Mucosa of descending colon (tissue), 3 donors: ENCODE measurements at regions not wholly inside any gene's neighbourhood (a gene's known extent, or its start where the extent isn't known, plus 50 kb on each side); places are given as distances from the start of the nearest gene placed in this dataset.

Experiments used
- ATAC-seq: fragments of 200-7000 bp; cut with Tn5 transposase; one replicate; pipeline ENCODE4 v1.9.1; 2020; ENCODE audit warnings: mild to moderate bottlenecking, moderate library complexity
- DNase-seq, 3 donors: peaks; one replicate each; pipeline ENCODE4 v3.0.0-alpha.2; 2020
- H3K36me3 ChIP-seq: fragments of 200-600 bp; one replicate; pipeline ENCODE4 v1.8.0; 2021; ENCODE audit warnings: low read depth, mild to moderate bottlenecking
- H3K4me1 ChIP-seq: fragments of 200-600 bp; one replicate; pipeline ENCODE4 v1.8.0; 2021; ENCODE audit warnings: low read depth, mild to moderate bottlenecking
- H3K4me3 ChIP-seq: fragments of 200-600 bp; one replicate; pipeline ENCODE4 v1.8.0; 2021; ENCODE audit warnings: mild to moderate bottlenecking
- H3K9me3 ChIP-seq: fragments of 200-600 bp; one replicate; pipeline ENCODE4 v1.8.0; 2021; ENCODE audit warnings: mild to moderate bottlenecking
- CTCF ChIP-seq: fragments of 200-600 bp; IDR thresholded peaks from one replicate; pipeline ENCODE4 v1.8.0; 2022; ENCODE audit warnings: antibody characterized with exemption, mild to moderate bottlenecking
- intact Hi-C, 2 donors: fragments of 100-400 bp; cut with DNase I in 1 of 2; cut with micrococcal nuclease in 1 of 2; formaldehyde crosslinking; loops; one replicate each; pipeline versions ENCODE4 v1.11.0 to v1.11.1; 2022; cut with DNase I, micrococcal nuclease
- donor health status: DM: no; HTN: no; CAD: no; lungs with moderate emphysema.
- donor health status: DM: no; HTN: no; CAD: no.
- donor health status: DM: no; HTN: yes; CAD: no.

DNA sequence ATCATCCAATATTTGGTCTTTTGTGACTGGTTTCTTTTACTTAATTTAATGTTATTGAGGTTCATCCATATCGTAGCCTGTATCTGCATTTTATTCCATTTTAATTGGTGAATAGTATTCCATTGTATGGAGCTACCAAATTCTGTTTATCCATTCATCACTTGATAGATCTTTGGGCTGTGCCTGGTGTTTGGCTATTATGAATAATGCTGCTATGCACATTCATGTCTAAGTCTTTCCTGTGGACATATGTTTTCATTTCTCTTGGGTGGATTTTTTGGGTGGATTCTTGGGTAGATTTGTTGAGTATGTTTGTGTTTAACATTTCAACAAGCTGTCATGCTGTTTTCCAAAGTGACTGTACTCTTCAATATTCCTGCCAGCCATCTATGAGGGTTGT is 52.5 kb upstream of the NEDD4L start:
- Histone ChIP-seq H3K4me1 (no peaks in the 10 kb centered on the region), H3K9me3 (no peaks in the 10 kb centered on the region), H3K36me3 (no peaks in the 10 kb centered on the region), H3K4me3 (no peak overlapping the region)
- DNase-seq (no peak), ATAC-seq (no peak)
- intact Hi-C loops, result no loop called here
- TF ChIP-seq CTCF, result no peak

- intact Hi-C loops, result no loop called here
- Histone ChIP-seq H3K36me3 (no peaks in the 10 kb centered on the region), H3K4me1 (no peaks in the 10 kb centered on the region), H3K9me3 (no peaks in the 10 kb centered on the region), H3K4me3 (no peak overlapping the region)
- ATAC-seq (no peak), DNase-seq (no peak)
- TF ChIP-seq CTCF, result no peak
These were observed 54.5 kb upstream of the NEDD4L start for GRCh38 chr18:57989536-57989935.

DNA sequence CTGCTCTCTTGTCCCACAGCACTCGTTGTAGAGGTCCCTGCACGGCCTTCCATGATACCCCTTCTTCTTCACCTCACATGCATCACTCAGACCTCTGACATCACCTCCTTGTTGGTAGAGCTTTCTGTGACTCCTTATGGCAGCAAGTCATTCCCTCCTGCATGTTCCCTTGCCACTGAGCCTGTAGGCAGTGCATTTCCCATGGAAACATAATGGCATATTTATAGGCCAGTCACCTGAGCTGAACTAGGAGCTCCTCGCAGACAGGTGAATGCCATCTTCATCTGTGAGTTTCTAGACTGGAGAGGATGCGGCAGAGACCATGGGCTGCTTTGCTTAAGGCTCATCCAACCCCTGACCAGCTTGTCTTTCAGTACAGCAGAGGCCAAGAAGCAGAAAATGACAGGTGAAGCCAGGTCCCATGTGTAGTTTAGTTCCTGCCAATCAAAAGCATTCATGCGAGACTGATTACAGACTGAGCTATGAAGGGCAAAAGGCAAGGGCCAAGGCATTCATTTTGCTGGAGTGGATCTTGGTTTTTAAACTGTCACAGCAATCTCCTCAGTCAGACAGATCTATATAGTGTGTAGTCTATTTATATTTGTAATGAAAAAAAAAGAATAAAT is 59.4 kb upstream of the NEDD4L start:
- TF ChIP-seq CTCF, result no peak
- Histone ChIP-seq H3K36me3 (no peaks in the 10 kb centered on the region), H3K4me1 (no peaks in the 10 kb centered on the region), H3K4me3 (no peak overlapping the region), H3K9me3 (no peaks in the 10 kb centered on the region)
- no peak for DNase-seq
- no peak for ATAC-seq
- intact Hi-C loops, result no loop called here

- Histone ChIP-seq H3K4me3 (no peak overlapping the region), H3K4me1 (no peaks in the 10 kb centered on the region), H3K36me3 (no peaks in the 10 kb centered on the region), H3K9me3 (no peaks in the 10 kb centered on the region)
- intact Hi-C loops, result no loop called here
- no peak for TF ChIP-seq CTCF
- no peak for DNase-seq
- no peak for ATAC-seq
These were observed 60.1 kb upstream of the NEDD4L start for GRCh38 chr18:57983965-57984364.

GRCh38 chr18:57983472-57983871 is 60.6 kb upstream of the NEDD4L start:
- intact Hi-C loops, result no loop called here
- no peak for TF ChIP-seq CTCF
- Histone ChIP-seq H3K4me1 (no peaks in the 10 kb centered on the region), H3K36me3 (no peaks in the 10 kb centered on the region), H3K4me3 (no peak overlapping the region), H3K9me3 (no peaks in the 10 kb centered on the region)
- ATAC-seq (no peak), DNase-seq (no peak)
